IPS-NIHi7 (cell line): ENCODE measurements at regions not wholly inside any gene's neighbourhood (a gene's known extent, or its start where the extent isn't known, plus 50 kb on each side); places are given as distances from the start of the nearest gene placed in this dataset.
"Not testable (repeated sequence)": the region's sequence is repeated elsewhere in the genome, so short reads cannot be mapped to it uniquely, and the experiment has no call there.

Experiments
- DNase-seq: peaks from one replicate; pipeline ENCODE4 v3.0.0; 2012; ENCODE audit warnings: mixed read lengths; ENCODE audit errors: extremely low spot score

- DNase-seq, result no peak
Observed at GRCh38 chr5:68026092-68026885, 189.3 kb upstream of the PIK3R1 start.

DNA sequence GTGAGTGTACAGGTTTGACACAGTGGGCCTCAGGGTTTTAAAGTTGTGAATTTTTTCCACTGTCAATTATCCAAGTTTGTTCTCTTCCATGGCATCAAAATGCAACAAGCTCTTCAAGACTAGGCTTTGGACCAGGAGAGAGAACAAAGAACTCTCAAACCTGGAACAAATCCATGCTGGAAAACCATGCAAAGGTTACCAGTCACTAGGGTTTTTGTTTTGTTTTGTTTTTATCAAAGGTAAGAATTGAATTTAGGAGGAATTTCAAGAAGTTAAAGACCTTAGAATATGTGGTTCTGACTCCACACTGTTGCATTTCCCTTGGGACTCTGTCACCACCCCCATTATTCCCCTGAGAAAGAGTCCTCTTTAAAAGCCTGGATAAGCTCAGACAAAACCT, 191.1 kb upstream of the PIK3R1 start:
- DNase-seq, result no peak

- DNase-seq, result no peak
Observed at GRCh38 chr5:68021916-68022315, 193.6 kb upstream of the PIK3R1 start.

DNA sequence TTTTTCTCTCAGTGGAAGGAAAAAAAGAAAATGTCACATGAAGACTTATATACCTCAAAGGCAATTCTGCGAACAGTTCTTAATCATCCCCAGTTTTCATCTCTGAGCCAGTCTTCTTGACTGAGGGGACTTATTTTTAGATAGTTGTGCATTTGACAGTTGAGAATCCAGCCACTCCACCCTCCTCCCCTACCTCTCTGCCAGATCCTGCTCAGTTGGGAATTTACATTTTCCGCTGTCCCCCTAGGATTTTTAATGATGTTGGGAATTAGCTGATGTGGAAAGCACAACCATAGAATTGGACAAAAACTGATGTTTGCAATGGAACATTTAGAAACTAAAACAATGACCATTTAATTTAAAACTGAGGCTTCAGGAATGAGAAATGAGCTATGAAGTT, 194.3 kb upstream of the PIK3R1 start:
- no peak for DNase-seq

DNA sequence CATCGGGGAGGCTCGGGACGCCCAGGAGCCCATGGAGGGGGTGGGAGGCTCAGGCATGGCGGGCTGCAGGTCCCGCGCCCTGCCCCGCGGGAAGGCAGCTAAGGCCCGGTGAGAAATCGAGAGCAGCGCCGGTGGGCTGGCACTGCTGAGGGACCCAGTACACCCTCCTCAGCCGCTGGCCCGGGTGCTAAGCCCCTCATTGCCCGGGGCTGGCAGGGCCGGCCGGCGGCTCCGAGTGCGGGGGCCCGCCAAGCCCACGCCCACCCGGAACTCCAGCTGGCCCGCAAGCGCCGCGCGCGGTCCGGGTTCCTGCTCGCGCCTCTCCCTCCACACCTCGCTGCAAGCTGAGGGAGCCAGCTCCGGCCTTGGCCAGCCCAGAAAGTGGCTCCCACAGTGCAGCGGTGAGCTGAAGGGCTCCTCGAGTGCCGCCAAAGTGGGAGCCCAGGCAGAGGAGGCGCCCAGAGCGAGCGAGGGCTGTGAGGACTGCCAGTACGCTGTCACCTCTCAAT, 195.0 kb upstream of the PIK3R1 start:
- not testable (repeated sequence) for DNase-seq

GRCh38 chr5:68015381-68016302, 199.9 kb upstream of the PIK3R1 start:
- DNase-seq, result no peak

- DNase-seq, result no peak
Observed at GRCh38 chr5:68012831-68013230, 202.7 kb upstream of the PIK3R1 start.

DNA sequence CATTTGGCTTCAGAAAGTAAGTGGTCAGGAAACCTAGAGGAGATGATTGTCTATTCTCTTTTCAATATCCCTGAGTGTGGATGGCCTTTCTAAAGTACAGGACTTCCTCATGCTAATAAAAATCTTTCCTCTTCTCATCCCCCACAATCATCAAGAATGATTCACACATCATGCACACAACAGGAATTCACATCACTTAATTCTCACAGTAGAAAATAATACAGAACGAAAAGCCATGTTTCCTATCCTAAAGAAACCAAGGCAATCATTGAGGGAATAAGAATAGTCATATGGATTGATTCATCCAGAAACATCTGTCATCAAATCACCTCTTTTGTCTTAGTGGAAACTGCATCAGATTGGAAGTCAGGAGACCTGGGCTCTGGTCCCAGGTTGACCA, 203.1 kb upstream of the PIK3R1 start:
- no peak for DNase-seq

DNA sequence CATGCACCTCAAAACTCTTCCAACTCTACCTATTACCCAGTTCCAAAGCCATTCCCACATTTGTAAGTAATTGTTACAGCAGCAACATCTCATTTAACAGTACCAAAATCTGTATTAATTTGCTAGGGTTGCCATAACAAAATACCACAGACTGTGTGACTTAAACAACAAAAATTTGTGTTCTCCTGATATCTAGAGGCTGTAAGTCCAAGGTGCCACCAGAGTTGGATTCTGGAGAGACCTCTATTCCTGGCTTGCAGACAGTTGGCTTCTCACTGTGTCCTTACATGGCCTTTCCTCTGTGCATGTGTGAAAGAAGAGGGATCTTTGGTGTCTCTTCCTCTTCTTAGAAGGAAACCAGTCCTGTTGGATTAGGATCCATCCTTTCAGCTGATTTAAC, 203.8 kb upstream of the PIK3R1 start:
- DNase-seq, result no peak

GRCh38 chr5:68011259-68011760, 204.2 kb upstream of the PIK3R1 start:
- DNase-seq, result no peak

GRCh38 chr5:68010740-68011139, 204.8 kb upstream of the PIK3R1 start:
- no peak for DNase-seq

- no peak for DNase-seq
Observed at GRCh38 chr5:68007451-68007850, 208.1 kb upstream of the PIK3R1 start.

- no peak for DNase-seq
Observed at GRCh38 chr5:68002836-68003235, 212.7 kb upstream of the PIK3R1 start.

DNA sequence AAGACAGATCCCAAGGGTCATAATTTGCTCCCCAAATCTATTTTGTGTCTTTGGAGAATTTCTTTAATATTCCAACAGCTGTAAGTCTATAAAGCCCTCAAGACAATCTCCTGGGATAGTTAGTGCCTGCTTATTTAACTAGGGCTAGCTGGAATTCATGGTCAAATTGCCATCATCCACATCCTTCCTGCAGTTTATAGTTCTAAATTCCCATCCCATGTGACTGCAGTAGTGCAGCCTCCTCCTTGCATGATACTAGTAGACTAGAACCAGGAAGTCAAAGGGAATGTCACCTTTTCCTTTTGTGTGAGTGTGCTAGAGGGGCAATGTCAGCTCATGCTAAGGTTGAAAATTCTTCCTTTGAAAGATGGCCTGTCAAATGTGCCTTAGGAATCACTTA, 214.8 kb upstream of the PIK3R1 start:
- DNase-seq, result no peak

- no peak for DNase-seq
Observed at GRCh38 chr5:67999391-67999790, 216.2 kb upstream of the PIK3R1 start.

GRCh38 chr5:67998709-67999261, 216.8 kb upstream of the PIK3R1 start:
- no peak for DNase-seq

DNA sequence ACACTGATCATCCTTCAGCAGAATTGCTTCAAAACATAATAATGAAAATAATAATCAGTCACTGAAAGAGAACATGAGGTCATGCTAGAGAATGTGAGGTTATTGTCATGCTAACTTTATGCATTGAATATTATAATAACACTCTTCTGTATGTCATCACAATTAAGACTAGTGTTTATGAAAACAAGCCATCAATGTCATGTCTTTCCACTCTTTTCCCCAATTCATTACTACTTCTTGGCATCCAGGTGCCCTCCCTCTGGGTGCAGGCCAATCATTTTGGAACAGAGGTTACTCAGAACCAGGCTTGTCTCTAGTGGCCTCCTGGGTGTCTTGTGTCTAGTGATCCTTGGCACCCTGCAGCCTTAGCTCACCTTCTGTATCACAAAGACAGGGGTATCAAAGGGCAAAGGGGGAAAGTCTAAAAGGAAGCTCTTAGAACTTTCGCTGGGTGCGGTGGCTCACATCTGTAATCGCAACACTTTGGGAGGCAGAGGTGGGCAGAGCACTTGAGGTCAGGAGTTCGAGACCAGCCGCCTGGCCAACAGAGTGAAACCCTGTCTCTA, 217.6 kb upstream of the PIK3R1 start:
- no peak for DNase-seq

GRCh38 chr5:67997148-67997547, 218.4 kb upstream of the PIK3R1 start:
- no peak for DNase-seq

DNA sequence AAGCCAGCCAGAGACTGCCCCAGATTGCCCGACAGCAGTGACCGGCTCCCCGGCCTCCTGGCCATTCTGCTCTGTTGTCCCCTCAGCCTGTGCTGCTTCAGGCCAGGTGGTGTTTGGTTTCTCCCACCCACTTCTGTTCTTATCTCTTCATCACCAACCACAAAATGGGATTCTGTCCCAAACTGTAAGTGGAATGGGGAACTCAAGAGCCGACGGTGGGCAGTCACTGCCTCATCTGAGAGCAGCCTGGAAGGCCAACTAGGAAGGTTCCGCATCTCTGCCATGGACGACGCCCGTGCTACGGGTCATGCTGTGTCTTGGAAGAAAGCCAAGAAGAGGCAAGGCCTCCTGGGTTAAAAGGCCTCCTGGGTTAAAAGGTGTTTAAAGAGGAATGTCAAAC, 219.0 kb upstream of the PIK3R1 start:
- DNase-seq, result no peak

GRCh38 chr5:67992923-67993322, 222.6 kb upstream of the PIK3R1 start:
- no peak for DNase-seq

DNA sequence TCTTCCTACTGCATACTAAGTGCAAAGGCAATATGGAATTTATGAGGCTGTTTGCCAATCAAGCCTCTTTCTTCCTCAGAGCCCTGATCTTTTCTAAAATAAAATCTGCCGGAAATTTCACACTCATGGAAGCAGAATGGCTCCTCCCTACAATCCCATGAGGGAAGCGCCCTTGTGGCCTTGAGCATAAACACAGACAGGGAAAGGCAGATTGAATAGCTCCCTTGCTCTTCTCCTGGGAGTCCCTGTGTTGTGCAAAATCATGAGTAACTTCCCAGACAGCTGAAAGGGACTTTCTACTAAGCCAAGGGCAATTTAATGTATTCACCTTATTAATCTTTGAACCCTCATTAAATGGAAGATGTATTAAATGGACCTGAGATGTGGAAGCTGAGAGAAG, 226.1 kb upstream of the PIK3R1 start:
- DNase-seq, result no peak

DNA sequence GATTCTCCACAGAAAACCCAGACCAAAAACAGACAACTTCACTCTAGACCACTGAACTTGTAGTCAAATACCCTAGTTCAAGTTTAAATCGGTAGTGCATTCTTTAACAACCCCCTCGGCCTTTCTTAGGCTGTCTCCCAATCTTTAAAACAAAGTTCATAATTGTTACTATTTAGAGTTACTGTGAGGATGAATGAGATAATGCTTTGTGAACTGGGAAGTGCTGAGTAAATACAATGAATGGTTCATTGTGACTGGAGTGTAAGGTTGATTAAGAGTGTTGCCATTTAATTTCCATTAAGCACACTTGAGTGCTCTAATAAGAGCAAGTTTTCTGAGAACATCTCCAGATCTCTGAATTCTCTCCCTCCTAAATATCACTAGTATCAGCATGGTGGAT, 228.8 kb upstream of the PIK3R1 start:
- no peak for DNase-seq
